HuH-7.5 (cell line): ENCODE measurements at regions not wholly inside any gene's neighbourhood (a gene's known extent, or its start where the extent isn't known, plus 50 kb on each side); places are given as distances from the start of the nearest gene placed in this dataset.

ENCODE experiments used
- DNase-seq: peaks from one replicate; pipeline ENCODE4 v3.0.0; 2011; ENCODE audit warnings: low spot score

DNA sequence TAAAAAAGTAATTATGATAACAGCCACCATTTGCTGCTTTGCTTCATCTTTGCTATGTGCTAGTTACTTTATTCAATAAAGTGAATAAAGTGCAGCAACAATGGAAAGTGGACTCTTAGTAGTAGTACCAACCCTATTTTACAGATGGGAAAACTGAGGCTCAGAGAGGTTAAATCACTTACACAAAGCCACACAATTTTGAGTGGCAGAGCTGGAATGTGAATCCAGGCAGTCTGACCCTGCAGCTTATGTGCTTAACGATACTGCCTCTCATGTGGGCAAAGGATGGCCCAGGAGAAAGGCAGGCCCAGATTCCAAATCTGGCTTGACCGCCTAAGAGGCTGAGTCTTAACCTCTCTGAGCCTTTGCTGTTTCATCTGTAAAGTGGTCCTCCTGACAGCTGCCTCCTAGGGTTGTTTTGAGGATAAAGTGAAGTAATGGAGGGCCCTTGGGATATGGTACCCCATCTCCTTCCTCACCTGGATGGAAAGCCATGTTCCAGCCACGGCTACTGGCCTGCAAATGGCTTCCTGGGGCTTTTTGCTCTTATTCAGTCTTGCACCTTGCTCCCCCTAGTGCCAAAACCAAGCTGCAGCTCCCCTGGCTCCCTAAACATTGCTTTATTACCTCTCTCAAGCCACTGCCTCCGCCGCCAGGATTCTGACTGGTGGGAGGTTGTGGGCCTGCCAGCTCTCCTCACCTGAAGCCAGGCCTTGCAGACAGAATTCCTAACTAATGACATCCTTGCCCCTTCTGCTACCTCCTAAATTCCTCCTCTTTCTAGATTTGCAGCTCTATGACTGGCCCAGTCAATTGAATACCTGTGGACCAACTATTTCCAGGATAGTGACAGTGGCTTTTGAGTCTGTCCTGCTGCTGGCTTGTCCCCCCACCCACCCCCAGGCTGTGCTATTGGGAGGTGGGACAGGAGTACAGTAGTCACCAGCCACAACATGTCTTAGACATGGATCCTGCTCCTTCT lies 283.3 kb upstream of the PWP1 start:
- peak; percentile 11 for DNase-seq

DNA sequence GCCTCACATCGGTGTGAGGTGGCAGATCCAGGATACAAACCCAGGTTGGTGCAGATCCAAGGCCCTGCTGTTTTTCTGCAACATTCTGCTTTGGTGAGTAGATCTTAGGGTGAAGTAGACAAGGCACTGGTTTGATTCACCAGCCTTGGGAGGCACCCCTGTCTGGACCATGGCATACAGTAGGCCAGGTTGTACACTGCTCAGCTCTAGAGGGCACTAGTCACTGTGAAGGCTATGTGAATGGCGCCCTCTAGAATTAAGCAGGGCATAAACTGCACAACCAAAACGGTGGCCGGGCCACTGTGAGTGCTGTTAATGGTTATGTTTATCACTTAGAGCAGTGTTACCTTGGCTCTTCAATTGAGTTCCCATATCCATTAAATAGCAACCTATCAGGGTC lies 280.6 kb upstream of the PWP1 start:
- DNase-seq: peak; percentile 29

DNA sequence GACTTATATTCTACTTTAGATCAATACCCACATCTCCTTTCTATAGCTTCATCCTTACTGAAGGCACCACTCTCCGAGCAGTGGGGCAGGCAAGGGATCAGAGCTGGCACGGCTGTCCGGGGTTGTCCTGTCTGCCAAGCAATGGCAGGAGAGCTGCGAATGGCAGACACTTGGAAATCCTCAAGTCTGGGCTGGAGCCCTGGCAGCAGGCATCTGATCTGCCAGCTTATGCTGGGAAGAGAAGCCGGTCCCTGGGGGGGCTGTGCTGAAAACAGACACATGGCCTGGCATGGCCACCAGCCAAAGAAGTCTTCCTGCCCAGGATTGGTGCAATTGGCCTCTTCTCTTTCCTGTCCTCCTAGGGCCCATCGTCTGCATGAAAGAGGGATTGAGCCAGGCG lies 280.2 kb upstream of the PWP1 start:
- no peak for DNase-seq

DNA sequence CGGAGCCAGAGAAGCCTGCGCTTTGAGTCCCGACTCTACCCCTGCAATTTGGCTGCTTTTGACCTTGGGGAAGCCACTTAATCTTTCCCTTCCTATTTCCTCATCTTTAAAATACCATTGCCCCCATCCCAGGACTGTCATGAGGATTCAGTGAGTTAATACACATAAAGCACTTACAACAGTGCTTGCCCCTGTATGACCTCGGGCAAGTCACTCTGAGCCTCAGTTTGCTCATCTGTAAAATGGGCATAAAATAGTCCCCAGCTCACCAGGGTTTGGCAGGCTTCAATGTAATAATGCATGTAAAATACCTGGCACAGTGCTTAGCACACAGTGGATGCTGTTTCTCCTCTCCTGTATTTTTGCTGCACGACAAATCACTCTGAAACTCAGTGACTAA lies 278.7 kb upstream of the PWP1 start:
- DNase-seq: no peak

DNA sequence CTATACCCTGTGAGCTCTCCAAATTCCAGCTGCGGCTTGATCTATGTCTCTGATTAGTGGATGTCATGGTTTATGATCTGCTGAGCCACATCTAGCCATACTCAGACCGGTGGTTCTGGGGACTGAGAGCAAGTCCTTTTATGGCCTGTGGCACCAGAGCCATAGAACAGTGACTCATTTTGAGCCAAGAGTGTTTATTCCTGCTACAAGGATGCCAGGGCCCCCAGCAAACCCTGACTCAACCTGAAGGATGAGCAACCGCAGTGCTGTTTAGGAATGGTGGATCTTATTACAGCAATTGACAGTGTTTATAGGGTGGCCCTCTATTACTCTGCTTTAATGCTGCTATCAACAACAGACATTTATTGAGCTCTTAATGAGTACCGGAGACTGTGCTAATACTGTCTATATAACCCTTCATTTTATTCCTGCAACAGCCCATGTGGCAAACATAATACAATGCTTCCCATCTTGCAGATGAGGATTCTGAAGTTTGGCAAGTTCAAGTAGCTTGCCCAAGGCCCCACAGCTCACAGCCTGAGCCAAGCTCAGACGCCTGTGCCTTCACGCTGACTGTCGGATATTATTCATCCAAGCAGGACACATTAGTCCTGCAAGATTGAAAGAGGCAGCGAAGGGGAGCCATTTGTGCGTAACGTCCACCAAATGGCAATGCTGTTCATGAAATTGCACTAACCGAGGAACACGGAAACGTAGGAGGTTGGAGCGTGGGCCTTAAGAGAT lies 273.6 kb upstream of the PWP1 start:
- DNase-seq: no peak

DNA sequence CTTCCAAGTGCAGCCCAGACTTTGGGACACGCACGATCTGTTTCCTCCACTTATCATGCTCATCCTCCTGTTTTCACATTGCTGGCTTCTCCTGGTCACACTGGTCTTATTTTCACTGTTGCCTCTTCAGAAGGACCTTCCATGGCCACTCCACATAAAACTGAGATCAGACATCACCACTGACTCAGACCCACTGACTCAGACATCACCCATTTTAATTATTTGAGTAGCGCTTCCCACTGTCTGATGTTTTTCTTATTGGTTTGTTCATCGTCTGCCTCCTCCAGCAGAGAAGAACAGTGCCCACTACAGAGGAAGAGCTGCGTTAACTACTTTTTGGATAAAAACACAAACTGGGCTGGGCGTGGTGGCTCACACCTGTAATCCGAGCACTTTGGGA lies 270.5 kb upstream of the PWP1 start:
- DNase-seq: no peak

DNA sequence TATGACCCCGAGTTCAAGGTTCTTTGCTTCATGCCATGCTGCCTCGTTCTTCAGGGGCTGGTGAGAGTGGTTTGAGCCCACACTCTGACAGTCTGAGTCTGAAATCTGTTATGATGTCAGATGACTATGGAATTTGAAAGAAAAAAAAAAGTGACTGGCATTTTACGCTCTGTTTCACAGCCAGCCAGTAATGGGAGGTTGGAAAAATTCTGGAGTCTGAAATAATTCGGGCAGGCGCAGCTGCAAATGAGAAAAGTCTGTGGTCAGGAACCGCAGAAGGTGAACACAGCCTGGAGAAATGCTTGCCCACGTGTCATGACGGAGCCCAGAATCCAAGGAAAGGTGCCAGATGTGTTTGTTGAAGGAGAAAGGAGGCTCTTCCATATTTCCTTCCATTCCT lies 269.8 kb upstream of the PWP1 start:
- DNase-seq: no peak

DNA sequence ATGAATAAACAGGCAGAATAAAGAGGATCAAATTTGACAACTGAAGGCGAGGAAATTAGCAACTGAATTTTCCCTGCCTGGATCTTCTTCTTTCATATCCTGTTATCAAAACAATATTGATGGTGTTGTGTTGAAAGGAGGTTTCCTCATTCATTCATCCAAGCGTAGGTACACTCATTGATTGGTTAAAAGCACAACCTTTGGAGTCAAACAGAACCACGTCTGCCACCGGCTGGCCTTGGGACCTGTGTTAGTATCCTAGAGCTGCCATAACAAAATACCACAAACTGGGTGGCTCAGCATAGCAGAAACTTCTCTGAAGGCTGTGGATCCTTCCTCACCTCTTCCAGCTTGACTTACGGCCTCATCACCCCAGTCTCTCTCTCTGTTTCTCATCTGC lies 268.6 kb upstream of the PWP1 start:
- no peak for DNase-seq

DNA sequence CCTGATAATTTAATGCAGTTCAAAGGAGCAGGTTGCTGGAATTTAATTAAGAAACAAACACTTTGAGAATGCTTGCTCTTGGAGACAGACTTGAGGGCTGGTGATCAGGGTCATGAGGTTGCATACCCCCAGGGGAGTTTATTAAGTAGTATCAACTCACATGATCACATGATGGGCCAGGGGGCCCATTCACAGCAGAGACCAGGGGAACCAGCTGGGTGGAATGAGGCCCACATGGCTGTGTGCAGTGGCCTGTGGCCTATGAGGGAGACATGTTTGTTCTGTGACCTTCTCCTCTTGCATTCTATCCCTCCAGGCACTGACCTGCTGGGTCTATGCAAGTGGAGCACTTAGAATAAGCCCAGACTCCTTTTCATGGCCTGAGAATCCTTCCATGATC lies 266.6 kb upstream of the PWP1 start:
- DNase-seq: no peak

DNA sequence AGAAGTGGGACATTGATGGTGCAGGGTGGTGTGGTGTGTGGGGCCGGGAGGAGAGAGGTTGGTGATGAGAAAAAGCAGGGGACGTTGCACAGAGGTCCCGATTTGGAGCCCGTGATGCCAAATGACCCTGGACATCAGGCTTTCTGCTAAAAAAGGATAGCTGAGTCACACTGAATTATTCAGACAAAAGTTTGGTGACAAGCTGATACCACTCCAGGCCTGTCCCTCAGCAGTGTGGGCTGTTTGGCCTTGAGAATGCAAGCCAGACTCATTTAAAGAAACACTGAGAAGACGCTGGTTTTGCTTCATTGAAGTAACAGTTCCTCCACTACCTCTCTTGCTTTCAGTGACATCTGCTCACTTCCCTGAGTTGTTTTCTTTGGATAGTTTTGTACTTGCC lies 262.1 kb upstream of the PWP1 start:
- DNase-seq: no peak

DNA sequence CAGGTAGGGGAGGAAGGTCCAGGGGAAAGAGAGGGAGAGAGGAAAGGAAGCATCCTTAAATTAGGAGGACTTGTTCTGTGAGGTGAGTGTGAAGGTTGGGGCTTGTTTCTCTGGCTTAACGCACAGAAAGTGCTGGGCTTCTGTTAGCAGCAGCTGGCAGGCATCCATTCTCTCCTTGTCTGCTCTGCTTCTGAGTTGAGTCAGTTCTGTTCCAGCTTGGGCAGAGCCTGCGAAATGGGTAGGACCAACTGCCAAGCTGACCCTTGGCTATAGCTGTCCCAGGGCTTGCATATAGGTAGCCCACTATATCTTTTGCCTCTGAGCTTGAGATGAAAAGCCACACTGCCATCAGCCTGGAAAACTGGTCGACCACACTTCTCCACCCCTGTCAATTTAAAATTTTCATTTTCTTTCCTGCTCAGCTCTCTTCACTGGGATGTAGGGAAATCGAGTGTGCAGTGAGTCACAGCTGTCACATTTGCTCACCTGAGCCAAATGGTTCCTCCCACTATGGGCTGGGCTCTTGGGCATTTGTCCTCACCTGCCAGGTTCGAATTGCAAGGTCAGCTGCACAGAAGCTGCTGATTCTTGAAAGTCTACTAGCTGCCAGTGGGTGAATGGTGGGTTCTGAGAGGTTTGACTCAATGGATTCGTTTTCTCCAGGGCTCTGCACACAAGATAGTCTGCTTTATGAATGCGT lies 256.4 kb upstream of the PWP1 start:
- DNase-seq: no peak

DNA sequence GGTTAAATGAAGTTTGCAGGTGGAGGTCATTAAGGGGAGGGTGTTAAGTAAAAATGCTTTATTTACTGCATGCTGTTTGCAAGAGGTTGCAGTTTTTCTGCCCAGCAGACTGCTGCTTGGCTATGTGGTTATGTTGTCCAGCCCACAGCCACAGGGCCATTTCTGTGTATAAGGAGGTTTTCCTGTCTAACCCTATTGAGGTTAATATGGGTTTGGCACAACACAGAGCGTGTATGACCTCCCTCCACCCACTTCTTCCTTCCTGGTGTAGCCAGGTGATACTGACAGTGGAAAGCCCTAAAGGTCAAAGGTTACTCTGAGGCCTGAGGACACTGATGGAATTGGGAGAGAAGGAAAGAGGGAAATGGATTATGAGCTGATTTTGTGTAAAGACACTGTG lies 253.7 kb upstream of the PWP1 start:
- no peak for DNase-seq

DNA sequence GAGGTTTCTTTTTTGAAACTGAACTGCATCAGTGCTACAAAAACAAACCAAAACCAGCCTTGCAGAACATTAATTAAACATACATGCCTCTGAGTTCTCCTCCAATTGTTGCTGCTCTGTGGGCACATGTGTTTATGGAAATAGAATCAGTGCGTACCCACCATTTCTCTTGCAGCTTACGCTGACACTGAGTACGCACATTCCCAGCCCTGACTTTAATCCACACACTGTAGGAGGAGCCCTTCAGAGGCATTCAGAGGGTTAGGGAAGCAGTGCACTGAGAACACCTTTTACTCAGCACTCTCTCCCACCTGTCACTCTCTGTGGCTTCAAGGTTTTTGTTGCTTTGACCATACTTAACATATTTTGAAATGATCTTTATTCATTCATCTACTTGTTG lies 250.5 kb upstream of the PWP1 start:
- no peak for DNase-seq

DNA sequence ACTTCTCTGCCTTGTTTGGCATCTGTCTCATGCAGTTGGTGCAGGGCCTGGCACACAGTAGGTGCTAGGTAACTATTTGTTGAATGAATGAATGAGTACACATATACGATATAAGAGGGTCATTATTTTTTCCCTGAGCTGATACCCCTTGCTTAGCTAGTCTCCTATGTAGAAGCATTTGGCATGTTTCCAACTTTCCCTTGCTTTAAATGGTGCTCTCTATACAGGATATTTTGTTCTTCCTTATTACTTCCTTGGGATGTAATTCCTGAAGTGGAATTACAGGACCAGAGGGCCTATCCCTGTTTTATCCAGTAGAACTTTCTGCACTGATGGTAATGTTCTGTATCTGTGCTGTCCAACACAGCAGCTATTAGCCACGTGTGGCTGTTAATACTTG lies 250.1 kb upstream of the PWP1 start:
- no peak for DNase-seq

DNA sequence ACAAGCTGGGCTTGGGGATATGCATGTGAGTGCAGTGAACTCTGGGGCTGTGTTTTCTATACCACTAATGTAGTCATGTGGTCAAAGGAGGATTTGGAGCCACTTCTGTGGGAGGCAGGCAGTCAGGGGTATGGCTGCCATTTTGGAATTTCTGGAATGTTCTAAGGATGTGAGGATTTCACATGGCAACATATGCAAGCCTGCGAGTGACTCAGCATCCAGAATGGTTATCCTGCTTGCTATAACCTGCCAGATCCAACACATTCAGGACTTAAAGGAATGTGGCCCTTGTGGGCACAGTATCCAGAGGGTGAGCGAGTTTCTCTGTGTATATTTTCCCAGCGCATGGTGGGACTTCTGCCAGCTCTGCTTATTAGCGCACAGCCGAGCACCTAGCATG lies 249.2 kb upstream of the PWP1 start:
- no peak for DNase-seq

DNA sequence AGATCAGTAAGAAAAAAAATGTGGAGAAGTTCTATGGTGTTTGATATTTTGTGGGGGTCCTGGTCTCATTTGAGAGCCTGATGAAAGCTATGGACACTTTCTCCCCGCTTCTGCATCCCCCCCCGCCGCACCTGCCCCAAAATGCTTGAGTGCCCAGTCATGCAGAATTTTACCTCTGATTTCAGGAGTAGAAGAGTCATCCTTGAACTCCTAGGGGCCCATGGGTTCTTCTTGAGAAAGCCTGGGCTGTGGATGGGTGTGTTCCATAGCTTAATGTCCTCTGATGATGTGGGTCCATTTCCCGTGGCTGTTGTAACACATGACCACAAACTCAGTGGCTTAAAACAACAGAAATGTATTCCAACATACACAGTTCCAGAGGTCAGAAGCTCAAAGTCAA lies 248.8 kb upstream of the PWP1 start:
- DNase-seq: no peak

DNA sequence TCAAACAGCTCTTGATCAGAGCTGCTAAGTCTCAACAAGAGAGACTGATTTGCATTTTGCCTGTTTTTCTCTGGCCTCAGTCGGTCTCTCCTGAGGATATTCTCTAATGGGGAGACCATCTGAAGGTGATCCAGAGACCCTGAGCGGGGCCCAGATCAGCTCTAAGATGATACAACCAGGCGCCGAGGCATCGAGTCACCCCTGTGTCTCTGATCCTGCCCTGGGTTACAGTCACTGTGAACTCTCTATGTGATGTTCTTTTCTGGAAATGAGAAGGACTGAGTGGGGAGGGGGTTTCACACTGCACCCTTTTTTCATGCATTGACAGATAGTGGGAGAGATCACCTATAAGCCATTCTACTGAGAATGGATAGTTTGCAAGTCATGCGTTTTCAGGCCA lies 247.6 kb upstream of the PWP1 start:
- DNase-seq: no peak

DNA sequence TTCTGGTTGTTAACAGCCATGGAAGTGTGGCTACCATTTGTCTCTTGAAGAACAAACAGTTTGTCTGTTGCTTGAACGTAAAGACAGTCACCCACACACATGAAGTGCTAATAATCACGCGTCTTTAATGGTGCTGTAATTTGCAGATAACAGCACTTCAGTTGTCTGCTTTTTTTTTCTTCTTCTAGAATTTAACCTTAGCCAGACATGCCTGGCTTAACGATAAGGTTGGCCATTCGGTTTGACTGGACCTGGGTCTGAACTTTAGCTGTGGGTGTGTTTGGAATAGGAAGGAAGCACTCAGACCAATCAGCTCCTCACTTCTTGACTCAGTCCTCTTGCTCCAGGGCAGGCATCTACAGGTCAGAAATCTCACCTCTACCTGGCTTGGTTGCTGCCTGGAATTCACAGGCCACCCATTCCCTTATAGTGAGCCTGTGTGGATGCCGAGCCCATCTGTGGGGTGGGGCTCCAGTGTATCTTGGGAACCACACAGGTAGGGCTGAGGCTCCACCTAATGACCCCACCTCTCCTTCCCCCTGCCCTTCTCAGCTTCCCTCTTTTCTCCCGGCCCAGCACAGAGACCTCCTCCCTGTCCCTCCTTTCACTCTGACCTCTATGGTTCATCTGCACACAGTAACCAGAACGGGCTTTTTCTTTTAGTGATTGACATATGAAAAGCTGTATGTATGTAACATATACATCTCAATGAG lies 246.4 kb upstream of the PWP1 start:
- no peak for DNase-seq

DNA sequence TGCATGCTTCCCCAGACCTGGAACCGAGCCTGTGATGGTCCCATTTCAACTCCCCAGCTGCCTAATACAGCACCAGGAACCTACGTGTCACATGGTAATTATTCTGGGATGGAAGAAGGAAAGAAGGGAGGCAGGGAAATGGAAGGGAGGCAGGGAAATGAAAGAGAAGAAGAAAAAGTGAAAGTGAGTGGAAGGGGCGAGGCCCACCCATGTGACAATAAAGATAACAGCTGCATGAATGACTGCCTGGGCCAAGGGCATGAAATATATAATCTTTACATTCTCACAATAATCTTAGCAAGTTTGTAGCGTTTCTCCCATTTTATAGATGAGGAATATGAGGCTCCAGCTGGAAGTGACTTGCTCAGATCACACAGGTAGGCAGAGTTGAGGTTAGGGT lies 245.0 kb upstream of the PWP1 start:
- DNase-seq: no peak

DNA sequence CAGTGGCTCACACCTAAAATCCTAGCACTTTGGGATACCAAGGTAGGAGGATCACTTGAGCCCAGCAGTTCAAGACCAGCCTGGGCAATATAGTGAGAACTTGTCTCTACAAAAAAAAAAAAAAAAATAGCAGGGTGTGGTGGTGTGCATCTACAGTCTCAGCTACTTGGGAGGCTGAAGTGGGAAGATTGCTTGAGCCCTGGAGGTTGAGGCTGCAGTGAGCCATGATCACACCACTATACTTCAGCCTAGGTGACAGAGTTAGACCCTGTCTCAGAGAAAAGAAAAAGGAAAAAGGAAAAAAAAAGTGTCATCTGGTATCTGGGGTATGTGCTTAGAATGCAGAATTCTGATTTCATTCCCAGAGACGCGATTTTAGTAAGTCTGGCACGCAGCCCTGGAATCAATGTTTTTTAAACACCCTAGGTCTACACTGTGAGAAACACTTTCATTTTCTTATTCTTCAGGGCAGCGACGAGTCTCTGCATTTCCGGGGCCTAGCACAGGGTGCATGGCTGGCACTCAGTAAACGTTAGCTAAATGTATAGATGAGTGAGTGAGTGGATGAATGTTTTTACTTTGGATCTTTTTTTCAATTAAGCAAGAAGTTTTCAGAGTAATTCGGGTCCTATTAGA lies 243.8 kb upstream of the PWP1 start:
- DNase-seq: no peak

DNA sequence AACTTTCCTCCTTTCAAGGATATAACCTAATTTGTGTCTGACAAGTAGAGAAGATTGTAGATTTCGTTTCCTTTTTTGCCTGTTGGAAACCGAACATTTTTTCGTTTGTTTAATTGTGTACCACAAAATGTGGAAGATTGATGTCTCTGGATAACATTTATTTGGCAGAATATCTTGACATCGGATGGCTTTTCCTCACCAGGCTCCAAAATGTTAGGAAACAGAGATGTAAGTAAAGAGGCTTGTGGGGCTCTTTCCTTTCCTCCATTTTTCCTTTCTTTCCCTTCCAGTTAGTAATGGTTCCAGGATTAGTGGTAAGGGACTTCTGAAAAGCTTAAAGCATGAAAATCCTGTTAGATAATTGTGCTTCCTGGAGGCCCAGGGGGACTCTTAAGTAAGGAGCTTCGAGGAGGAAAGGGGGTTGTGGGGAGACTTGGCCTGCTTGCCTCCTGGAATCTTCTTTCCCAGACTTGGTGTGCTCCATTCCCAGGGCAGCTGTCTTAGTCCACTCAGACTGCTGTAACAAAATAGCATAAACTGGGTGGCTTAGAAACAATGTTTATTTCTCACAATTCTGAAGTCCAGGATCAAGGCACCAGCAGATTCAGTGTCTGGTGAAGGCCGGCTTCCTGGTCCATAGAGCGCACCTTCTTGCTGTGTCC lies 243.1 kb upstream of the PWP1 start:
- no peak for DNase-seq
